PC-9 (cell line): ENCODE measurements at regions not wholly inside any gene's neighbourhood (a gene's known extent, or its start where the extent isn't known, plus 50 kb on each side); places are given as distances from the start of the nearest gene placed in this dataset.

Experiments used
- EZH2 ChIP-seq: fragments of 200-600 bp; sonication (generic); IDR thresholded peaks from 2 replicates; pipeline ENCODE4 v1.8.0; 2017; ENCODE audit warnings: antibody characterized with exemption, low read depth
- TF ChIP-seq, protein P1 (sequence below): fragments of 200-600 bp; sonication (generic); conservative IDR thresholded peaks from 2 replicates; pipeline ENCODE4 v1.6.1; 2017; ENCODE audit warnings: mixed run types, antibody characterized with exemption, mild to moderate bottlenecking, moderate library complexity

DNA sequence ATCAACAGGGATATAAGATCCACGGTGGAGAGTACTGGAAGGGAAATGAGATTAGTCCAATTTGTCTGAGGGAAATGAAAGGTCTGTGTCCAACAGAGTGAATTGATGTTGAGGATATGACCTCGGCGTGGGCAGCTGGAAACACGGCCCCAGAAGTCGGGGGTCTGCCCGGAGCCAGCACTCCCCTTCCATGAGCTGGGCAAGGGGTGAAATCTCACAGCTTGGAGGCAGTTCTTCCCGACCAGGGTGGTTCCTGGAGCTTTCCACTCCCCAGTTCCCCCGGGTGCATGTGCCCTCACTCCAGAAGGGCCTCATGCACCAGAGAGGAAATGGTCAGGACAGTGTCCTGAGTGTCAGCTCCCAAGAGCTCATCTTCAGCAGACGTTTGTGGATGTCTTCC lies 264.7 kb upstream of the PPP2R2D start:
- TF ChIP-seq, protein P1, sequence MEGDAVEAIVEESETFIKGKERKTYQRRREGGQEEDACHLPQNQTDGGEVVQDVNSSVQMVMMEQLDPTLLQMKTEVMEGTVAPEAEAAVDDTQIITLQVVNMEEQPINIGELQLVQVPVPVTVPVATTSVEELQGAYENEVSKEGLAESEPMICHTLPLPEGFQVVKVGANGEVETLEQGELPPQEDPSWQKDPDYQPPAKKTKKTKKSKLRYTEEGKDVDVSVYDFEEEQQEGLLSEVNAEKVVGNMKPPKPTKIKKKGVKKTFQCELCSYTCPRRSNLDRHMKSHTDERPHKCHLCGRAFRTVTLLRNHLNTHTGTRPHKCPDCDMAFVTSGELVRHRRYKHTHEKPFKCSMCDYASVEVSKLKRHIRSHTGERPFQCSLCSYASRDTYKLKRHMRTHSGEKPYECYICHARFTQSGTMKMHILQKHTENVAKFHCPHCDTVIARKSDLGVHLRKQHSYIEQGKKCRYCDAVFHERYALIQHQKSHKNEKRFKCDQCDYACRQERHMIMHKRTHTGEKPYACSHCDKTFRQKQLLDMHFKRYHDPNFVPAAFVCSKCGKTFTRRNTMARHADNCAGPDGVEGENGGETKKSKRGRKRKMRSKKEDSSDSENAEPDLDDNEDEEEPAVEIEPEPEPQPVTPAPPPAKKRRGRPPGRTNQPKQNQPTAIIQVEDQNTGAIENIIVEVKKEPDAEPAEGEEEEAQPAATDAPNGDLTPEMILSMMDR: no peak
- no peak for TF ChIP-seq EZH2
